ENCODE measurements at regions not wholly inside any gene's neighbourhood (a gene's known extent, or its start where the extent isn't known, plus 50 kb on each side); places are given as distances from the start of the nearest gene placed in this dataset.

- Histone ChIP-seq H3K4me3 (ENCODE audit: low read length in 3 of 3) (no peak overlapping the region), H3K27ac (ENCODE audit: low read depth in 2 of 2, low read length in 2 of 2) (no peak overlapping the region), H3K36me3 (ENCODE audit: control insufficient read depth in 2 of 3, insufficient read depth in 3 of 3, low read length in 3 of 3) (no peaks in the 10 kb centered on the region), H3K9me3 (ENCODE audit: control insufficient read depth in 2 of 3, insufficient read depth in 1 of 3, low read length in 3 of 3) (no peaks in the 10 kb centered on the region), H3K9ac (ENCODE audit: low read length in 3 of 3) (no peak overlapping the region), H3K27me3 (ENCODE audit: control insufficient read depth, insufficient read depth, low read length) (no peaks in the 10 kb centered on the region), H3K4me1 (ENCODE audit: control insufficient read depth in 2 of 3, insufficient read depth in 2 of 3, low read depth in 1 of 3, low read length in 3 of 3) (no peaks in the 10 kb centered on the region)
- intact Hi-C loops (cut with DNase I) = no loop called here
- TF ChIP-seq, protein P1, sequence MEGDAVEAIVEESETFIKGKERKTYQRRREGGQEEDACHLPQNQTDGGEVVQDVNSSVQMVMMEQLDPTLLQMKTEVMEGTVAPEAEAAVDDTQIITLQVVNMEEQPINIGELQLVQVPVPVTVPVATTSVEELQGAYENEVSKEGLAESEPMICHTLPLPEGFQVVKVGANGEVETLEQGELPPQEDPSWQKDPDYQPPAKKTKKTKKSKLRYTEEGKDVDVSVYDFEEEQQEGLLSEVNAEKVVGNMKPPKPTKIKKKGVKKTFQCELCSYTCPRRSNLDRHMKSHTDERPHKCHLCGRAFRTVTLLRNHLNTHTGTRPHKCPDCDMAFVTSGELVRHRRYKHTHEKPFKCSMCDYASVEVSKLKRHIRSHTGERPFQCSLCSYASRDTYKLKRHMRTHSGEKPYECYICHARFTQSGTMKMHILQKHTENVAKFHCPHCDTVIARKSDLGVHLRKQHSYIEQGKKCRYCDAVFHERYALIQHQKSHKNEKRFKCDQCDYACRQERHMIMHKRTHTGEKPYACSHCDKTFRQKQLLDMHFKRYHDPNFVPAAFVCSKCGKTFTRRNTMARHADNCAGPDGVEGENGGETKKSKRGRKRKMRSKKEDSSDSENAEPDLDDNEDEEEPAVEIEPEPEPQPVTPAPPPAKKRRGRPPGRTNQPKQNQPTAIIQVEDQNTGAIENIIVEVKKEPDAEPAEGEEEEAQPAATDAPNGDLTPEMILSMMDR (IDR thresholded peaks at IDR 0.05; ENCODE audit: borderline replicate concordance, extremely low read depth, insufficient read depth) = no peak
- FAIRE-seq = no peak
- DNase-seq = no peak
Measured at GRCh38 chr22:34403667-34404066, 483.4 kb upstream of the LARGE1 start.

DNA sequence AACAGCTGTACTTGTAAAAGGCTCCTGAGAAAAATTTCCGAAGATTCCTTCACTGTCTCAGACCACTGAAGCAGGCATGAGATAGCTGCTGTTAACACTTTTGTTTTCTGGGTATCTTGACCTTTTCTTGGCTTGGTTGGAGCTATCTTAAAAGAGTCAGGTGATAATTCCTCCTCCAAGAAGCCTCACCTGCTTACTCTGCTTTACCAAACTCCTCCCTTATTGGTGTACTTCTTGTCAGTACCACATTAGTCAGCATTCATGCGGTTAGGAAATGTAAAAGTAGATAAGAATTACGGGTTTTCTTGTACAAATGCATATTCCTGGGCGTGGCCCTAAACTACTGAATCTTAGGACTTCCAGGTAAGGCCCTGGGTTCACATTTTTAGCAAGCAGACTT is 489.8 kb upstream of the LARGE1 start:
- Histone ChIP-seq H3K4me1 (ENCODE audit: control insufficient read depth in 2 of 3, insufficient read depth in 2 of 3, low read depth in 1 of 3, low read length in 3 of 3) (no peaks in the 10 kb centered on the region), H3K9me3 (ENCODE audit: control insufficient read depth in 2 of 3, insufficient read depth in 1 of 3, low read length in 3 of 3) (no peaks in the 10 kb centered on the region), H3K36me3 (ENCODE audit: control insufficient read depth in 2 of 3, insufficient read depth in 3 of 3, low read length in 3 of 3) (no peaks in the 10 kb centered on the region), H3K27ac (ENCODE audit: low read depth in 2 of 2, low read length in 2 of 2) (no peak overlapping the region), H3K4me3 (ENCODE audit: low read length in 3 of 3) (no peak overlapping the region), H3K9ac (ENCODE audit: low read length in 3 of 3) (no peak overlapping the region), H3K27me3 (ENCODE audit: control insufficient read depth, insufficient read depth, low read length) (no peaks in the 10 kb centered on the region)
- intact Hi-C loops (cut with DNase I) = no loop called here
- no peak for DNase-seq
- FAIRE-seq = no peak
- TF ChIP-seq, protein P1 (IDR thresholded peaks at IDR 0.05; ENCODE audit: borderline replicate concordance, extremely low read depth, insufficient read depth) = no peak

DNA sequence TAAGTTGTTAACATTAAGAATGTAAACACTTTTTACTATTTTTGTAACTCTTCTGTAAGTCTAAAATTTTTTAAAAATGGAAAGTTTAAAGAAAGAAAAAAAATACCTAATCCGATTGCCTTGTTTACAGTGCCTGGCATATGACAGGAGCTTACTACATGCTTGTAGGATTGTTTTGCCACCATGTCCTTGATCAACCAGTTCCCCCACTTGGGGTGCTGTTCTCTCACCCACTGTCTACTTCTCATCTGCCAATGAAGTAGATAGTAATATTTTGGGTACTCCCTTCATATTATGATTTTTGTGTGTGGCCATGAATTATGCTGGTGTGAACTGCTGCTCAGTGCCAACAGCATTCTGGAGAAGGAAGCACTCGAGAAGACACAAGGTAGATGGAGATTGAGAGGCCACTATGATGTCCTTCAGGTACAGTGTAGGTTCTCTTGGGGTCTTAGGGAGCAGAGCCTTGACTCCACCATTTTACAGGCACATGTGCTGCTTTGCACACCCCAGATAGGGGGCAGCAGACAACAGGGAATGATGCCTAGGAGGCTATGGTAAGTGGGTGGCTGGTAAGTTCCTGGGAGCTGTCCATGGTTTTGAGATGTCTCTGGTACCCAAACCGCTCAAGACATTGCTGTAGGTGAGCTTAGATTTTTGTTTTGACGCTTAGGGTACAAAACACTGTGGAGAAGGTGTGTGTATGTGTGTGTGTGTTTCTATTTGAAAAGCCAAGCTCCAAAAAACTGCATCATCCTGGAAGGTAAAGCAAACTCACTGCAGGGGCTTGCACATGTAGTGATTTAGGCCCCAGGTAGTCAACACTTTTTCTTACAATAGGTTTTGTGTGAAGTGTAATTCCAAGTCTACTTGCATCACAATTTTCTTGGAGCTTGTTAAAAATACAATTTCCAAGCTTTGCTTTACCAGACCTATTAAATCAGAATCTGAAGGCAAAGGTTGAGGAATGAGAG is 494.5 kb upstream of the LARGE1 start:
- TF ChIP-seq, protein P1 (IDR thresholded peaks at IDR 0.05; ENCODE audit: borderline replicate concordance, extremely low read depth, insufficient read depth) = peak; percentile 86
- intact Hi-C loops (cut with DNase I) = no loop called here
- no peaks in the 10 kb centered on the region for H3K4me1 ChIP-seq (ENCODE audit: control insufficient read depth in 2 of 3, insufficient read depth in 2 of 3, low read depth in 1 of 3, low read length in 3 of 3)
- H3K27me3 ChIP-seq (ENCODE audit: control insufficient read depth, insufficient read depth, low read length) = no peaks in the 10 kb centered on the region
- no peak overlapping the region for H3K9ac ChIP-seq (ENCODE audit: low read length in 3 of 3)
- FAIRE-seq (no peak), DNase-seq (peak in 4 of 5 donors; percentile 85 to 96 (median 92))
- no peak overlapping the region for H3K4me3 ChIP-seq (ENCODE audit: low read length in 3 of 3)
- H3K36me3 ChIP-seq (ENCODE audit: control insufficient read depth in 2 of 3, insufficient read depth in 3 of 3, low read length in 3 of 3) = no peaks in the 10 kb centered on the region
- no peak overlapping the region for H3K27ac ChIP-seq (ENCODE audit: low read depth in 2 of 2, low read length in 2 of 2)
- no peaks in the 10 kb centered on the region for H3K9me3 ChIP-seq (ENCODE audit: control insufficient read depth in 2 of 3, insufficient read depth in 1 of 3, low read length in 3 of 3)
